ENCODE measurements at regions not wholly inside any gene's neighbourhood (a gene's known extent, or its start where the extent isn't known, plus 50 kb on each side); places are given as distances from the start of the nearest gene placed in this dataset.
"Not testable (repeated sequence)": the region's sequence is repeated elsewhere in the genome, so short reads cannot be mapped to it uniquely, and the experiment has no call there.

DNA sequence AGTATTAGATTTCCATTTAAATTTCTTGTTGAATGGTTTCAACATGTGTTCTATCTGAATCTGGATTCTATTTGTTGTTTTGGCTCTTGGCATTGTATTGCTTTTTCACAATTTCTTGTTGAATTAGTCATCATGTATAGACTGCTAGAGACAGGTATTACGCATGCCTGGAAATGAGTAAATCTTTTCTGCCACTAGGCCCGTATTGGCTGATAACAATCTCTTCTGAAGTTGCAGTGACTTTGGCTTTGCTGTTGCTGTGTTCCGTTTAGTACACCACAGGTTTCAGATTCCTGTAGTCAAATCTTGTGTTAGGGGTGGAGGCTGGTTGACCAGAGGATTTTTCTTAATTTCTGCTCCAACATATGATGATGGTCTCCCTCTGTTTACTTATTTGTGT, 1339.4 kb downstream of the GRIK2 start:
- H3K4me3 ChIP-seq (ENCODE audit: low read depth, low read length): no peak overlapping the region
- TF ChIP-seq, protein P1, sequence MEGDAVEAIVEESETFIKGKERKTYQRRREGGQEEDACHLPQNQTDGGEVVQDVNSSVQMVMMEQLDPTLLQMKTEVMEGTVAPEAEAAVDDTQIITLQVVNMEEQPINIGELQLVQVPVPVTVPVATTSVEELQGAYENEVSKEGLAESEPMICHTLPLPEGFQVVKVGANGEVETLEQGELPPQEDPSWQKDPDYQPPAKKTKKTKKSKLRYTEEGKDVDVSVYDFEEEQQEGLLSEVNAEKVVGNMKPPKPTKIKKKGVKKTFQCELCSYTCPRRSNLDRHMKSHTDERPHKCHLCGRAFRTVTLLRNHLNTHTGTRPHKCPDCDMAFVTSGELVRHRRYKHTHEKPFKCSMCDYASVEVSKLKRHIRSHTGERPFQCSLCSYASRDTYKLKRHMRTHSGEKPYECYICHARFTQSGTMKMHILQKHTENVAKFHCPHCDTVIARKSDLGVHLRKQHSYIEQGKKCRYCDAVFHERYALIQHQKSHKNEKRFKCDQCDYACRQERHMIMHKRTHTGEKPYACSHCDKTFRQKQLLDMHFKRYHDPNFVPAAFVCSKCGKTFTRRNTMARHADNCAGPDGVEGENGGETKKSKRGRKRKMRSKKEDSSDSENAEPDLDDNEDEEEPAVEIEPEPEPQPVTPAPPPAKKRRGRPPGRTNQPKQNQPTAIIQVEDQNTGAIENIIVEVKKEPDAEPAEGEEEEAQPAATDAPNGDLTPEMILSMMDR (IDR thresholded peaks at IDR 0.05; ENCODE audit: low read depth, low read length): no peak

DNA sequence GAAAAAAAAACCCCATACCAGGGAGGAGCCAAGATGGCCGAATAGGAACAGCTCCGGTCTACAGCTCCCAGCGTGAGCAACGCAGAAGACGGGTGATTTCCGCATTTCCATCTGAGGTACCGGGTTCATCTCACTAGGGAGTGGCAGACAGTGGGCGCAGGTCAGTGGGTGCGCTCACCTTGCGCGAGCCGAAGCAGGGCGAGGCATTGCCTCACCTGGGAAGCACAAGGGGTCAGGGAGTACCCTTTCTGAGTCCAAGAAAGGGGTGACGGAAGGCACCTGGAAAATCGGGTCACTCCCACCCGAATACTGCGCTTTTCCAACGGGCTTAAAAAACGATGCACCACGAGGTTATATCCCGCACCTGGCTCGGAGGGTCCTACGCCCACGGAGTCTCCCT, 1328.6 kb downstream of the GRIK2 start:
- H3K4me3 ChIP-seq (ENCODE audit: low read depth, low read length): not testable (repeated sequence)

DNA sequence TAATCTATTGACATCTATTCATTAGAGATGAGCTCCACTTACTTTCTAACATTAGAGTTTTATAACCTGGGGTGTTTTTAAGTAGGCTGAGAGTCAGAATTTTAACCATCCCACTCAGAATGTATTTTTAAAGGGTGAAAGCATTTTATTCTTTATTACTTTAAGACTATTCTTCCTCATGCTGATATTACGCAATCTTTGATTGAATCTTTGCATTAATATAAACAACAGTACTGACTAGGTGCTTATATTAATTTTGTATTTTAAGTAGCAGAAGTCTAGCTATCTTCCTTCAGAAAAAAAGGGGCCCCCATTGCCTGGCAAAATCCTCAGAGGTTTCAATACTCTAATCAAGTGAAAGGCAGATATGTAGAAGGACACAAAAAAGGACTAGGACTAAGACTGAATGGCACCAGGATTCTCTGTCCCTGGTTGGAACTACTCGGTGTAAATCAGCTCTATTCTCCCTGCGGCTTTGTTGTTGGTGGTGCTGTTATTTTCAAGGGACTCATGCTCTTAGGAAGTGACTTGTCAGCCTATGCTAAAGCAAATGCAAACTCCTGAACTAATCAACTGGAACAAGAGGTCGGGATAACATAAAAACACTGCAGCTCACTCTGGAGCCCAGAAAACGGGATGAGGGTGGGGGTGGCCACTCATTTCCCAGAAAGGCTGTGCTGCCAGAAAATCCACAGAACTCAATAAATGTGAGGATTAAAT, 1324.4 kb downstream of the GRIK2 start:
- TF ChIP-seq, protein P1 (IDR thresholded peaks at IDR 0.05; ENCODE audit: low read depth, low read length): no peak
- no peak overlapping the region for H3K4me3 ChIP-seq (ENCODE audit: low read depth, low read length)

DNA sequence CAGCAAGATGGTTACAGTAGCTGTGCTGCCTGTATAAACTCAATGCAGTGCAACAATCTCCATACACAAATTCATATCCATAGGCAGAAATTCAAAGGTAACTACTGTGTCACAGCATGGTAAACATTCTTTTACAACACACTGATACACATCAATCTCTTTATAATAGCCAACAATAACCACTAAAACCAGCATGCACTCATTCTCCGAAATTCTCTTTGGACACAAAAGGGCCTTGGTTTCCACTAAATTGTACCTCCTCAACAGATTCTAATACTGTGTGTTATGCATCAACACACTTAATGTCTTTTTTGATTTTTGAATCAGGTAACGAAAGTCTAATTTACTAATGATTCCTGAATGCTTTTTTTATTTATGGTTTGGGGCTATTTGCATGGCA, 1323.7 kb downstream of the GRIK2 start:
- no peak overlapping the region for H3K4me3 ChIP-seq (ENCODE audit: low read depth, low read length)
- TF ChIP-seq, protein P1 (IDR thresholded peaks at IDR 0.05; ENCODE audit: low read depth, low read length): no peak

DNA sequence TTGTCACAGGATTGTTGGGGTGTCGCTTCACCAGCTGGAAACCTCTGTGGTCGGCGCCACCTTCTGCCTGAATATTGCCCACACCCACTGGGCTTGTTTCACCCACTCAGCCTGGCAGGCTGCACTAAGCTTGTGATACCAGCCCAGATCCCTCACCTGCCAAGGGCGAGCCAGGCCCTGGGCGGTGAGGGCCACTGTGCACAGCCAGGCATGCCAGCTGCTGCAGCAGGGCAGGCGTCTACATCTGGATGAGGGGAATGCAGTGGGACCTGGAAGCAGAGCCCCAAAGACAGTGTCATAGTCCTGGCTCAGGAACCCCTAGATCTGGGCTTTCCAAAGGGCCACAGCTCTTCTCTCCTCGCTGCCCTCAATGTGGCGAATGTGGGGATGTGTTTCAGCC, 1307.5 kb downstream of the GRIK2 start:
- no peak overlapping the region for H3K4me3 ChIP-seq (ENCODE audit: low read depth, low read length)
- TF ChIP-seq, protein P1 (IDR thresholded peaks at IDR 0.05; ENCODE audit: low read depth, low read length): no peak

DNA sequence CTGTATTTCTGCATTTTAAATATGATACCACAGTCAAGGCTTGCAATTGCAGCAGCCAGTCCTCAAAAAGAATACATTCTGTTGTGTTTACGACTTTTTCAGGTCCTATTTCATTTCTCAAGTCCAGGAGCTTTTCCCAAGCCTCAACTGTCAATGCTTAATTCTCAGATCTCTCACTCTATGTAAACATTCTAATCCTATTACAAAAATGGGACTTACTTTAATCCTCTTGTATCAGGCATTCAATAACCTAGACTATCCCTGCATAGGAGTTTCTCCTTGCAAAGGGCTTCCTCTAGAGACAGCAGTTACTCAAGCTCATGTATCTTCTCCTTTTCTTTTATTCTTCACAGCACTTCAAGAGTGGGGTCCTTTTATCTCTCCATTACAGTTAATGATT, 1293.0 kb downstream of the GRIK2 start:
- H3K4me3 ChIP-seq (ENCODE audit: low read depth, low read length): no peak overlapping the region
- TF ChIP-seq, protein P1 (IDR thresholded peaks at IDR 0.05; ENCODE audit: low read depth, low read length): no peak

DNA sequence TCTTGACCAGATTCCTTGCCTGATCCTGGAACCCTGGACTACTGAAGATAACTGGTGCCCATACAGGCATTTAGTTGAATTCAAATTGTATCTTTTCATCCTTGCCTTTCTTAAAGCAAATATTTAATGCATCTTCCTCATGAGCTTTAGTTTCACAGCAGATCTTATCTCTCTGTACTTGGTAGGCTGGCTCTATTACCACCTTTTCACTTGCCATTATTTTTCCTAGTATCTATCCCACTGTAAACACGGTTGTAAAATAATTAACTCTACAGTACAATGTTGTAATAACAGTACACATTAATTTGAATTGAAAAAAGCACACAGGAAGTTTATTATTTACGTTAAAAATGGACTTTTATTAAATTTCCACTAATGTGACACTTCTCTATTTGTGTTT, 1286.9 kb downstream of the GRIK2 start:
- no peak overlapping the region for H3K4me3 ChIP-seq (ENCODE audit: low read depth, low read length)
- TF ChIP-seq, protein P1 (IDR thresholded peaks at IDR 0.05; ENCODE audit: low read depth, low read length): no peak

DNA sequence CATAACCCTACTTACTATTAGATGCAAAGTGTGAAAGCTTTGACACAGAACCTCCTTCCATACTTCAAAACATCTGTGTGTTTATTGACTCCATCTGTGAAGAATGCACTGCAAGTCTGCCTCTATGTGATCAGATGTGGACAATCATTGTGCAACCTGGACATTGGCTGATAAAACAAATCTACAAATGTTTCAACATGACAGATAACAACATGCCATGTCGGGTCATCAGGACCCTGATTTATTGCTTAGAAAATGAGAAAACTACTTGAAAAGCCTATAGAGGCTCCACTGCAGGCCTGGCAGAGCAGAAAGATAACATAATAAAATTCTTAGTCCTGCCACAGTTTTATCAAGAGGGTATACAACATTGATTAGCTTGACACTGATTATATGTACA, 1286.4 kb downstream of the GRIK2 start:
- H3K4me3 ChIP-seq (ENCODE audit: low read depth, low read length): no peak overlapping the region
- TF ChIP-seq, protein P1 (IDR thresholded peaks at IDR 0.05; ENCODE audit: low read depth, low read length): no peak
